ENCODE measurements at regions not wholly inside any gene's neighbourhood (a gene's known extent, or its start where the extent isn't known, plus 50 kb on each side); places are given as distances from the start of the nearest gene placed in this dataset.

DNA sequence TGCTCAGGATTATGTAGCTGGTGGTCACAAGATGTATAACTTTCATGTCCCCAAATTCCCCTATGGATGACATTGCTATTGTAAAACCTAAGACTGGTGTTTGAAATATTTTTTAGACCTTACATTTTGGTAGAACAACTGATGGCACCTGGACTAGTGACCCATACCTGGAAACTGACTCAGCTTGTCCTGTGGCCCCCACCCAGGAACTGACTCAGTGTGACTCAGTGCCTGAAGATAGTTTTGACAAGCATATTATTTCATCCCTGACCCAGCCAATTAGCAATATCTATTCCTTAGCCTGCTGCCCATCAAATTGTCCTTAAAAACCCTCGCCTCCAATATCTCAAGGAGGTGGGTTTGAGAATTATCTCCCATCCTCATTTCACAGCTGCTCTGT lies 90.9 kb upstream of the GRIK2 start:
- Histone ChIP-seq H3K79me1 (ENCODE audit: insufficient read depth, low read depth, low read length, poor library complexity, severe bottlenecking) (no peaks in the 10 kb centered on the region), H2BK15ac (ENCODE audit: low read depth, low read length) (no peak overlapping the region), H3K23me2 (ENCODE audit: insufficient read length, low read depth, low read length, poor library complexity, severe bottlenecking) (no peaks in the 10 kb centered on the region), H3K56ac (ENCODE audit: insufficient read length, low read depth, low read length) (no peak overlapping the region), H2BK5ac (ENCODE audit: insufficient read length, low read length) (no peak overlapping the region), H2AK5ac (ENCODE audit: insufficient read length, low read length) (no peak overlapping the region), H3K4me2 (ENCODE audit: insufficient read depth, insufficient read length, low read length) (no peak overlapping the region), H3T11ph (ENCODE audit: low read length) (no peak overlapping the region), H3K18ac (ENCODE audit: insufficient read length, low read depth, low read length) (no peak overlapping the region), H2BK20ac (ENCODE audit: low read depth, low read length, poor library complexity, severe bottlenecking) (no peak overlapping the region), H3K4ac (ENCODE audit: low read depth, low read length) (no peak overlapping the region), H4K20me1 (ENCODE audit: control insufficient read depth, insufficient read depth, insufficient read length) (no peaks in the 10 kb centered on the region), H4K91ac (ENCODE audit: insufficient read length, low read depth, low read length) (no peak overlapping the region), H3K4me1 (ENCODE audit: insufficient read depth, low read length) (no peaks in the 10 kb centered on the region), H4K5ac (ENCODE audit: insufficient read length, low read depth, low read length) (no peak overlapping the region), H2BK120ac (ENCODE audit: low read depth, low read length, poor library complexity, severe bottlenecking) (no peak overlapping the region), H4K8ac (replicated peaks; ENCODE audit: insufficient read length, low read depth, low read length) (no peak overlapping the region), H3K9me3 (ENCODE audit: control insufficient read depth, low read depth, low read length) (no peaks in the 10 kb centered on the region), H3K27ac (ENCODE audit: insufficient read length, low read depth, low read length) (no peak overlapping the region), H2BK12ac (ENCODE audit: insufficient read length, low read depth, low read length) (no peak overlapping the region), H3K9ac (ENCODE audit: extremely low read depth, insufficient read length, low read length) (no peak overlapping the region), H3K23ac (ENCODE audit: insufficient read length, low read depth, low read length) (no peak overlapping the region), H3K27me3 (ENCODE audit: insufficient read depth, low read length) (no peaks in the 10 kb centered on the region), H2AFZ (ENCODE audit: low read length) (no peak overlapping the region), H3K79me2 (ENCODE audit: insufficient read depth, low read length) (no peaks in the 10 kb centered on the region), H3K14ac (ENCODE audit: insufficient read depth, low read length) (no peak overlapping the region)
- H3K4me3 Mint-ChIP-seq, result no peak overlapping the region
- H3K27ac Mint-ChIP-seq, result no peak overlapping the region
- H3K36me3 Mint-ChIP-seq (ENCODE audit: insufficient read depth in 1 of 3, low read depth in 3 of 3), result peaks cover 0 to 7% (median 2%) of the 10 kb centered on the region in 3 experiments; a peak in 3 of 7 replicates
- peaks cover 0 to 5% of the 10 kb centered on the region in 2 experiments; a peak in 1 of 4 replicates for H3K4me1 Mint-ChIP-seq
- no peaks in the 10 kb centered on the region for H3K27me3 Mint-ChIP-seq (ENCODE audit: low read depth)
- no peak for DNase-seq
- TF ChIP-seq, protein P1, sequence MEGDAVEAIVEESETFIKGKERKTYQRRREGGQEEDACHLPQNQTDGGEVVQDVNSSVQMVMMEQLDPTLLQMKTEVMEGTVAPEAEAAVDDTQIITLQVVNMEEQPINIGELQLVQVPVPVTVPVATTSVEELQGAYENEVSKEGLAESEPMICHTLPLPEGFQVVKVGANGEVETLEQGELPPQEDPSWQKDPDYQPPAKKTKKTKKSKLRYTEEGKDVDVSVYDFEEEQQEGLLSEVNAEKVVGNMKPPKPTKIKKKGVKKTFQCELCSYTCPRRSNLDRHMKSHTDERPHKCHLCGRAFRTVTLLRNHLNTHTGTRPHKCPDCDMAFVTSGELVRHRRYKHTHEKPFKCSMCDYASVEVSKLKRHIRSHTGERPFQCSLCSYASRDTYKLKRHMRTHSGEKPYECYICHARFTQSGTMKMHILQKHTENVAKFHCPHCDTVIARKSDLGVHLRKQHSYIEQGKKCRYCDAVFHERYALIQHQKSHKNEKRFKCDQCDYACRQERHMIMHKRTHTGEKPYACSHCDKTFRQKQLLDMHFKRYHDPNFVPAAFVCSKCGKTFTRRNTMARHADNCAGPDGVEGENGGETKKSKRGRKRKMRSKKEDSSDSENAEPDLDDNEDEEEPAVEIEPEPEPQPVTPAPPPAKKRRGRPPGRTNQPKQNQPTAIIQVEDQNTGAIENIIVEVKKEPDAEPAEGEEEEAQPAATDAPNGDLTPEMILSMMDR (conservative IDR thresholded peaks at IDR 0.05), result no peak
- peaks cover 6 to 8% of the 10 kb centered on the region in 2 experiments; a peak in 4 of 5 replicates for H3K9me3 Mint-ChIP-seq
- WGBS (ENCODE audit: extremely low coverage, insufficient read length, low lambda C conversion rate), result no CpG with 5 or more reads among the region's 1 CpG

Data from H9 (cell line).